Prostate gland (tissue), 2 donors: ENCODE measurements at regions not wholly inside any gene's neighbourhood (a gene's known extent, or its start where the extent isn't known, plus 50 kb on each side); places are given as distances from the start of the nearest gene placed in this dataset.

Experiments
- DNase-seq: peaks from one replicate; pipeline ENCODE4 v3.0.0-alpha.2; 2019; ENCODE audit warnings: low spot score
- H3K27ac ChIP-seq, 2 donors: fragments of 200-600 bp; sonication (generic); 2 replicates each; pipeline ENCODE4 v1.5.1; 2017 to 2019
- H3K27me3 ChIP-seq: fragments of 200-600 bp; sonication (generic); replicated peaks from 2 replicates; pipeline ENCODE4 v1.5.1; 2019; ENCODE audit not compliant: insufficient read depth
- H3K36me3 ChIP-seq, 2 donors: fragments of 200-600 bp; sonication (generic); 1 replicate in 1 of 2; 2 replicates in 1 of 2; pipeline versions ENCODE4 v1.5.1 to v1.8.1; 2017 to 2019
- H3K4me1 ChIP-seq: fragments of 200-600 bp; sonication (generic); replicated peaks from 2 replicates; pipeline ENCODE4 v1.5.1; 2019
- H3K4me3 ChIP-seq, 2 donors: fragments of 200-600 bp; sonication (generic); 2 replicates each; pipeline ENCODE4 v1.5.1; 2017 to 2019
- H3K9me3 ChIP-seq: fragments of 200-600 bp; sonication (generic); 2 replicates; pipeline ENCODE4 v1.5.1; 2017
- POLR2A ChIP-seq: fragments of 450-650 bp; IDR thresholded peaks from one replicate; pipeline ENCODE4 v1.6.1; 2016; ENCODE audit warnings: antibody characterized with exemption, mild to moderate bottlenecking
- POLR2AphosphoS5 ChIP-seq: sonication (generic); formaldehyde crosslinking; IDR thresholded peaks from one replicate; pipeline ENCODE4 v1.6.1; 2017; ENCODE audit warnings: antibody characterized with exemption
- WGBS: methylation state at CpG from one replicate; pipeline ENCODE4 v1.1.5; 2018; 5-methylcytosine and 5-hydroxymethylcytosine counted together
- intact Hi-C: fragments of 100-400 bp; cut with DNase I; formaldehyde crosslinking; loops from one replicate; pipeline ENCODE4 v1.14.2; 2022
- TF ChIP-seq, protein P1 (sequence below), 4 experiments: fragments of 200-600 bp in 2 of 4; fragments of 450-650 bp in 2 of 4; sonication (generic) in 2 of 4; IDR thresholded peaks; 1 replicate in 3 of 4; 2 replicates in 1 of 4; pipeline ENCODE4 v1.5.1; 2016 to 2019; ENCODE audit warnings: antibody characterized with exemption in 4 of 4, mild to moderate bottlenecking in 2 of 4, moderate library complexity in 2 of 4

DNA sequence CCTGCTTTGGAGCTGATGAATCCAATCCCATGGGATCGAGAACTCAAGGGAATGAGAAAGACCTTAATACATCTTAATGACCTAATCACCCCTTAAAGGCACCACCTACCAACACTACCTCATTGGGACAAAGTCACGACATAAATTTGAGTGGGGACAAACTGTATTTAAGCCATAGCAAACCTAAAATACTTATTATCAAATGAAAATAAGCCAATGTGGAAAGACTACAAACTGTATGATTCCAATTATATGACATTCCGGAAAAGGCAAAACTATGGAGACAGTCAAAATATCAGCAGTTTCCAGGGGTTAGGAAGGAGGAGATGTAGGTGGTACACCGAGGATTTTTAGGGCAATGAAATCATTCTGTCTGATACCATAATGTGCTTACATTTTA, 53.3 kb upstream of the NCOA3 start:
- no peaks in the 10 kb centered on the region for H3K36me3 ChIP-seq
- no peak for DNase-seq
- WGBS = 82% methylated on average over 4 of the region's 4 CpGs
- H3K4me3 ChIP-seq = no peak overlapping the region
- H3K27ac ChIP-seq = no peak overlapping the region
- H3K4me1 ChIP-seq = no peaks in the 10 kb centered on the region
- TF ChIP-seq POLR2AphosphoS5 (no peak), POLR2A (no peak)
- TF ChIP-seq, protein P1, sequence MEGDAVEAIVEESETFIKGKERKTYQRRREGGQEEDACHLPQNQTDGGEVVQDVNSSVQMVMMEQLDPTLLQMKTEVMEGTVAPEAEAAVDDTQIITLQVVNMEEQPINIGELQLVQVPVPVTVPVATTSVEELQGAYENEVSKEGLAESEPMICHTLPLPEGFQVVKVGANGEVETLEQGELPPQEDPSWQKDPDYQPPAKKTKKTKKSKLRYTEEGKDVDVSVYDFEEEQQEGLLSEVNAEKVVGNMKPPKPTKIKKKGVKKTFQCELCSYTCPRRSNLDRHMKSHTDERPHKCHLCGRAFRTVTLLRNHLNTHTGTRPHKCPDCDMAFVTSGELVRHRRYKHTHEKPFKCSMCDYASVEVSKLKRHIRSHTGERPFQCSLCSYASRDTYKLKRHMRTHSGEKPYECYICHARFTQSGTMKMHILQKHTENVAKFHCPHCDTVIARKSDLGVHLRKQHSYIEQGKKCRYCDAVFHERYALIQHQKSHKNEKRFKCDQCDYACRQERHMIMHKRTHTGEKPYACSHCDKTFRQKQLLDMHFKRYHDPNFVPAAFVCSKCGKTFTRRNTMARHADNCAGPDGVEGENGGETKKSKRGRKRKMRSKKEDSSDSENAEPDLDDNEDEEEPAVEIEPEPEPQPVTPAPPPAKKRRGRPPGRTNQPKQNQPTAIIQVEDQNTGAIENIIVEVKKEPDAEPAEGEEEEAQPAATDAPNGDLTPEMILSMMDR (IDR thresholded peaks at IDR 0.05) = no peak
- intact Hi-C loops = no loop called here
- H3K27me3 ChIP-seq = no peaks in the 10 kb centered on the region
- no peaks in the 10 kb centered on the region for H3K9me3 ChIP-seq

DNA sequence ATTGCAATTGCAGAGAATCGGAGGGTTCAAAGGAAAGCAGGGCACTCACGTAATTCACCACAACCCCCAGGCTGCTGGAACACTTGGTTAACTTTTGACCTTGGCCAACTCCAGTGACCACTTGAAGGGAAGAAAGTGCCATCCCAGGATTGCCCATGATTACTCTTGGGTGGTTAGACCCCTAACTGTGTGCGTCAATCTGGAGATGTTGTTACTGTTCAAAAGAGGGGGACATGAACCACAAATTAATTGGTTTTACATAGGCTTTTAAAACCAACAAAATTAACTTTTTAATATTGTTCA, 50.1 kb upstream of the NCOA3 start:
- Histone ChIP-seq H3K4me1 (no peaks in the 10 kb centered on the region), H3K36me3 (no peaks in the 10 kb centered on the region), H3K27me3 (no peaks in the 10 kb centered on the region), H3K9me3 (no peaks in the 10 kb centered on the region), H3K4me3 (no peak overlapping the region), H3K27ac (no peak overlapping the region)
- TF ChIP-seq POLR2A (no peak), POLR2AphosphoS5 (no peak)
- TF ChIP-seq, protein P1 (IDR thresholded peaks at IDR 0.05) = no peak
- no peak for DNase-seq
- WGBS = 93% methylated on average over 3 of the region's 3 CpGs
- intact Hi-C loops = no loop called here
